ENCODE measurements at regions not wholly inside any gene's neighbourhood (a gene's known extent, or its start where the extent isn't known, plus 50 kb on each side); places are given as distances from the start of the nearest gene placed in this dataset.

GRCh38 chr20:6265204-6265904 lies 142.5 kb upstream of the FERMT1 start:
- Histone ChIP-seq H3K36me3 (no peaks in the 10 kb centered on the region), H3K4me1 (ENCODE audit: control insufficient read depth in 1 of 2, low read depth in 2 of 2) (peaks cover 0 to 14% of the 10 kb centered on the region in 2 donors), H3K27me3 (replicated peaks; ENCODE audit: insufficient read depth) (no peaks in the 10 kb centered on the region), H3K4me3 (peak overlapping the region; percentile 59), H3K27ac (peak overlapping the region; percentile 38 to 50), H3K9me3 (no peaks in the 10 kb centered on the region)
- ATAC-seq (ENCODE audit: insufficient number of reproducible peaks, low FRiP score, low read depth): peak; percentile 83
- DNase-seq (ENCODE audit: low spot score): no peak
- peak; percentile 26 for TF ChIP-seq CTCF (IDR thresholded peaks at IDR 0.05)

GRCh38 chr20:6253396-6253795 lies 130.6 kb upstream of the FERMT1 start:
- H3K36me3 ChIP-seq: no peaks in the 10 kb centered on the region
- H3K27me3 ChIP-seq (replicated peaks; ENCODE audit: insufficient read depth): no peaks in the 10 kb centered on the region
- no peak for TF ChIP-seq CTCF (IDR thresholded peaks at IDR 0.05)
- no peak overlapping the region for H3K4me3 ChIP-seq
- ATAC-seq (ENCODE audit: insufficient number of reproducible peaks, low FRiP score, low read depth): no peak
- no peaks in the 10 kb centered on the region for H3K4me1 ChIP-seq (ENCODE audit: control insufficient read depth in 1 of 2, low read depth in 2 of 2)
- H3K27ac ChIP-seq: no peak overlapping the region
- no peak for DNase-seq (ENCODE audit: low spot score)
- H3K9me3 ChIP-seq: no peaks in the 10 kb centered on the region

- ATAC-seq (ENCODE audit: insufficient number of reproducible peaks, low FRiP score, low read depth): no peak
- Histone ChIP-seq H3K9me3 (no peaks in the 10 kb centered on the region), H3K27ac (no peak overlapping the region), H3K36me3 (no peaks in the 10 kb centered on the region), H3K4me1 (ENCODE audit: control insufficient read depth in 1 of 2, low read depth in 2 of 2) (no peaks in the 10 kb centered on the region), H3K4me3 (no peak overlapping the region), H3K27me3 (replicated peaks; ENCODE audit: insufficient read depth) (no peaks in the 10 kb centered on the region)
- no peak for DNase-seq (ENCODE audit: low spot score)
- TF ChIP-seq CTCF (IDR thresholded peaks at IDR 0.05): no peak
Measured at GRCh38 chr20:6245436-6245835, 122.6 kb upstream of the FERMT1 start.

- Histone ChIP-seq H3K27me3 (replicated peaks; ENCODE audit: insufficient read depth) (no peaks in the 10 kb centered on the region), H3K9me3 (no peaks in the 10 kb centered on the region), H3K4me1 (ENCODE audit: control insufficient read depth in 1 of 2, low read depth in 2 of 2) (no peaks in the 10 kb centered on the region), H3K4me3 (no peak overlapping the region), H3K36me3 (no peaks in the 10 kb centered on the region), H3K27ac (no peak overlapping the region)
- ATAC-seq (ENCODE audit: insufficient number of reproducible peaks, low FRiP score, low read depth): no peak
- DNase-seq (ENCODE audit: low spot score): no peak
- no peak for TF ChIP-seq CTCF (IDR thresholded peaks at IDR 0.05)
Measured at GRCh38 chr20:6241591-6241990, 118.8 kb upstream of the FERMT1 start.

GRCh38 chr20:6240059-6240458 lies 117.2 kb upstream of the FERMT1 start:
- Histone ChIP-seq H3K27ac (no peak overlapping the region), H3K9me3 (no peaks in the 10 kb centered on the region), H3K4me3 (no peak overlapping the region), H3K36me3 (no peaks in the 10 kb centered on the region), H3K4me1 (ENCODE audit: control insufficient read depth in 1 of 2, low read depth in 2 of 2) (no peaks in the 10 kb centered on the region), H3K27me3 (replicated peaks; ENCODE audit: insufficient read depth) (no peaks in the 10 kb centered on the region)
- no peak for TF ChIP-seq CTCF (IDR thresholded peaks at IDR 0.05)
- no peak for DNase-seq (ENCODE audit: low spot score)
- ATAC-seq (ENCODE audit: insufficient number of reproducible peaks, low FRiP score, low read depth): no peak
